Superior temporal gyrus (tissue), 1 donor: ENCODE measurements at regions not wholly inside any gene's neighbourhood (a gene's known extent, or its start where the extent isn't known, plus 50 kb on each side); places are given as distances from the start of the nearest gene placed in this dataset.
A peak's percentile ranks its signal among the peaks of the same experiment; 100 is the strongest.
"Not testable (repeated sequence)": the region's sequence is repeated elsewhere in the genome, so short reads cannot be mapped to it uniquely, and the experiment has no call there.

Source experiments
- DNase-seq: peaks from one replicate; pipeline ENCODE4 v3.0.0-alpha.2; 2016; ENCODE audit errors: extremely low spot score

GRCh38 chr4:137861682-137862081 lies 329.4 kb upstream of the PCDH18 start:
- peak; percentile 35 for DNase-seq

GRCh38 chr4:137853424-137853823 lies 321.1 kb upstream of the PCDH18 start:
- DNase-seq, result no peak

GRCh38 chr4:137852326-137852725 lies 320.0 kb upstream of the PCDH18 start:
- DNase-seq, result no peak

GRCh38 chr4:137851435-137851834 lies 319.1 kb upstream of the PCDH18 start:
- DNase-seq, result no peak

- DNase-seq, result not testable (repeated sequence)
Measured at GRCh38 chr4:137827945-137828344, 295.7 kb upstream of the PCDH18 start.

GRCh38 chr4:137825505-137825904 lies 293.2 kb upstream of the PCDH18 start:
- no peak for DNase-seq

GRCh38 chr4:137823007-137823406 lies 290.7 kb upstream of the PCDH18 start:
- DNase-seq, result no peak

- no peak for DNase-seq
Measured at GRCh38 chr4:137819964-137820383, 287.7 kb upstream of the PCDH18 start.

- no peak for DNase-seq
Measured at GRCh38 chr4:137812258-137812657, 280.0 kb upstream of the PCDH18 start.

- DNase-seq, result no peak
Measured at GRCh38 chr4:137806420-137806819, 274.1 kb upstream of the PCDH18 start.

GRCh38 chr4:137804906-137805495 lies 272.7 kb upstream of the PCDH18 start:
- DNase-seq, result no peak

- no peak for DNase-seq
Measured at GRCh38 chr4:137800861-137801260, 268.6 kb upstream of the PCDH18 start.

GRCh38 chr4:137794764-137795254 lies 262.5 kb upstream of the PCDH18 start:
- no peak for DNase-seq

GRCh38 chr4:137789263-137789662 lies 257.0 kb upstream of the PCDH18 start:
- not testable (repeated sequence) for DNase-seq

- not testable (repeated sequence) for DNase-seq
Measured at GRCh38 chr4:137783923-137784322, 251.6 kb upstream of the PCDH18 start.

GRCh38 chr4:137775701-137776100 lies 243.4 kb upstream of the PCDH18 start:
- DNase-seq, result no peak

- DNase-seq, result no peak
Measured at GRCh38 chr4:137774501-137774900, 242.2 kb upstream of the PCDH18 start.

- DNase-seq, result no peak
Measured at GRCh38 chr4:137768881-137769280, 236.6 kb upstream of the PCDH18 start.

GRCh38 chr4:137768196-137768595 lies 235.9 kb upstream of the PCDH18 start:
- DNase-seq, result no peak

- DNase-seq, result no peak
Measured at GRCh38 chr4:137762591-137762990, 230.3 kb upstream of the PCDH18 start.

- no peak for DNase-seq
Measured at GRCh38 chr4:137754652-137755471, 222.6 kb upstream of the PCDH18 start.

- no peak for DNase-seq
Measured at GRCh38 chr4:137749466-137749865, 217.2 kb upstream of the PCDH18 start.

GRCh38 chr4:137748616-137749015 lies 216.3 kb upstream of the PCDH18 start:
- DNase-seq, result no peak
